Trophoblast cell (in vitro differentiated cells and primary cell): ENCODE measurements at regions not wholly inside any gene's neighbourhood (a gene's known extent, or its start where the extent isn't known, plus 50 kb on each side); places are given as distances from the start of the nearest gene placed in this dataset.
A peak's percentile ranks its signal among the peaks of the same experiment; 100 is the strongest.

Source experiments
- DNase-seq, 2 donors: peaks; one replicate each; pipeline ENCODE4 v3.0.0-alpha.2; 2016
- H2AFZ ChIP-seq: 2 replicates; pipeline ENCODE4 v1.6.1; 2013; ENCODE audit warnings: low read length, moderate library complexity, mild to moderate bottlenecking; ENCODE audit not compliant: insufficient read depth, poor library complexity
- H2AK5ac ChIP-seq: 2 replicates; pipeline ENCODE4 v1.6.1; 2013; ENCODE audit warnings: mild to moderate bottlenecking, low read length
- H2BK120ac ChIP-seq: 2 replicates; pipeline ENCODE4 v1.6.1; 2013; ENCODE audit warnings: low read length, mild to moderate bottlenecking, moderate library complexity; ENCODE audit not compliant: insufficient read depth, poor library complexity
- H2BK12ac ChIP-seq: 2 replicates; pipeline ENCODE4 v1.6.1; 2013; ENCODE audit warnings: mild to moderate bottlenecking, low read length, moderate library complexity
- H2BK5ac ChIP-seq: 2 replicates; pipeline ENCODE4 v1.6.1; 2013; ENCODE audit warnings: low read length, low read depth, moderate library complexity, mild to moderate bottlenecking; ENCODE audit not compliant: poor library complexity
- H3K14ac ChIP-seq: 2 replicates; pipeline ENCODE4 v1.6.1; 2013; ENCODE audit warnings: mild to moderate bottlenecking, low read length
- H3K18ac ChIP-seq: 2 replicates; pipeline ENCODE4 v1.6.1; 2013; ENCODE audit warnings: mild to moderate bottlenecking, low read length
- H3K23ac ChIP-seq: 2 replicates; pipeline ENCODE4 v1.6.1; 2013; ENCODE audit warnings: low read length
- H3K27ac ChIP-seq: 2 replicates; pipeline ENCODE4 v1.5.1; 2013; ENCODE audit warnings: low read depth, mild to moderate bottlenecking, inconsistent platforms, low read length, moderate library complexity
- H3K27me3 ChIP-seq: 2 replicates; pipeline ENCODE4 v1.6.1; 2013; ENCODE audit warnings: inconsistent platforms, mild to moderate bottlenecking, low read length, moderate library complexity; ENCODE audit not compliant: insufficient read depth
- H3K36me3 ChIP-seq, 2 experiments: 1 replicate in 1 of 2; 2 replicates in 1 of 2; pipeline ENCODE4 v1.6.1; 2013; ENCODE audit warnings: low read length in 2 of 2, mild to moderate bottlenecking in 2 of 2, moderate library complexity in 1 of 2; ENCODE audit not compliant: insufficient read depth in 2 of 2, control insufficient read depth in 1 of 2
- H3K4ac ChIP-seq: 2 replicates; pipeline ENCODE4 v1.6.1; 2013; ENCODE audit warnings: low read depth, mild to moderate bottlenecking, low read length, moderate library complexity
- H3K4me1 ChIP-seq, 2 experiments: 1 replicate in 1 of 2; 2 replicates in 1 of 2; pipeline ENCODE4 v1.6.1; 2013; ENCODE audit warnings: low read length in 2 of 2, mild to moderate bottlenecking in 2 of 2, moderate library complexity in 1 of 2; ENCODE audit not compliant: insufficient read depth in 2 of 2, control insufficient read depth in 1 of 2
- H3K4me2 ChIP-seq: 2 replicates; pipeline ENCODE4 v1.6.1; 2013; ENCODE audit warnings: inconsistent platforms, mild to moderate bottlenecking, low read length, moderate library complexity
- H3K4me3 ChIP-seq: 2 replicates; pipeline ENCODE4 v1.5.1; 2013; ENCODE audit warnings: mild to moderate bottlenecking, low read depth, low read length, inconsistent platforms
- H3K79me1 ChIP-seq: one replicate; pipeline ENCODE4 v1.6.1; 2013; ENCODE audit warnings: low read length
- H3K79me2 ChIP-seq: 2 replicates; pipeline ENCODE4 v1.6.1; 2013; ENCODE audit warnings: low read length, mild to moderate bottlenecking; ENCODE audit not compliant: control insufficient read depth, insufficient read depth, poor library complexity
- H3K9ac ChIP-seq: 2 replicates; pipeline ENCODE4 v1.6.1; 2013; ENCODE audit warnings: mild to moderate bottlenecking, low read length
- H3K9me3 ChIP-seq: 2 replicates; pipeline ENCODE4 v1.6.1; 2013; ENCODE audit warnings: low read depth, mild to moderate bottlenecking, control low read depth, inconsistent platforms, low read length; ENCODE audit not compliant: insufficient read depth
- H4K12ac ChIP-seq: 2 replicates; pipeline ENCODE4 v1.6.1; 2013; ENCODE audit warnings: low read depth, mild to moderate bottlenecking, low read length, moderate library complexity
- H4K8ac ChIP-seq: 2 replicates; pipeline ENCODE4 v1.6.1; 2013; ENCODE audit warnings: low read depth, mild to moderate bottlenecking, low read length, moderate library complexity
- H4K91ac ChIP-seq: one replicate; pipeline ENCODE4 v1.6.1; 2013; ENCODE audit warnings: low read depth, mild to moderate bottlenecking, low read length, moderate library complexity
- WGBS: extraction: QIAGEN DNeasy Blood & Tissue Kit; methylation state at CpG from one replicate; pipeline ENCODE4 v1.1.7; 2013; ENCODE audit warnings: missing lambda C conversion rate; ENCODE audit not compliant: insufficient read length, insufficient coverage; ENCODE audit errors: extremely low coverage; 5-methylcytosine and 5-hydroxymethylcytosine counted together

GRCh38 chr6:134117409-134117808, 65.0 kb upstream of the SLC2A12 start:
- Histone ChIP-seq H2AK5ac (no peak overlapping the region), H3K9me3 (no peaks in the 10 kb centered on the region), H3K27ac (no peak overlapping the region), H4K8ac (no peak overlapping the region), H4K91ac (no peak overlapping the region), H3K4me2 (no peak overlapping the region), H2AFZ (no peak overlapping the region), H2BK12ac (no peak overlapping the region), H3K27me3 (no peaks in the 10 kb centered on the region), H3K14ac (no peak overlapping the region), H3K18ac (no peak overlapping the region), H3K4ac (no peak overlapping the region), H2BK120ac (no peak overlapping the region), H3K9ac (no peak overlapping the region), H3K79me1 (no peaks in the 10 kb centered on the region), H3K79me2 (no peaks in the 10 kb centered on the region), H3K23ac (no peak overlapping the region), H3K4me3 (no peak overlapping the region), H2BK5ac (no peak overlapping the region), H3K36me3 (no peaks in the 10 kb centered on the region), H3K4me1 (no peaks in the 10 kb centered on the region), H4K12ac (no peak overlapping the region)
- DNase-seq, result peak; percentile 21 to 58
- WGBS, result no CpG with 5 or more reads among the region's 6 CpGs

GRCh38 chr6:134115715-134116074, 63.3 kb upstream of the SLC2A12 start:
- H3K36me3 ChIP-seq, result no peaks in the 10 kb centered on the region
- no peak overlapping the region for H2AK5ac ChIP-seq
- no peak overlapping the region for H3K4ac ChIP-seq
- no peak overlapping the region for H3K18ac ChIP-seq
- no peak overlapping the region for H3K4me3 ChIP-seq
- no peaks in the 10 kb centered on the region for H3K4me1 ChIP-seq
- no peaks in the 10 kb centered on the region for H3K79me1 ChIP-seq
- H3K27me3 ChIP-seq, result no peaks in the 10 kb centered on the region
- no CpG with 5 or more reads among the region's 7 CpGs for WGBS
- no peak overlapping the region for H3K9ac ChIP-seq
- H3K27ac ChIP-seq, result no peak overlapping the region
- H3K14ac ChIP-seq, result no peak overlapping the region
- H2BK120ac ChIP-seq, result no peak overlapping the region
- H3K79me2 ChIP-seq, result no peaks in the 10 kb centered on the region
- no peaks in the 10 kb centered on the region for H3K9me3 ChIP-seq
- DNase-seq, result no peak
- no peak overlapping the region for H2BK5ac ChIP-seq
- no peak overlapping the region for H4K8ac ChIP-seq
- no peak overlapping the region for H3K4me2 ChIP-seq
- H4K91ac ChIP-seq, result no peak overlapping the region
- no peak overlapping the region for H2BK12ac ChIP-seq
- no peak overlapping the region for H4K12ac ChIP-seq
- no peak overlapping the region for H3K23ac ChIP-seq
- no peak overlapping the region for H2AFZ ChIP-seq

GRCh38 chr6:134114918-134115714, 62.7 kb upstream of the SLC2A12 start:
- Histone ChIP-seq H3K36me3 (no peaks in the 10 kb centered on the region), H2BK5ac (no peak overlapping the region), H3K4ac (no peak overlapping the region), H3K9ac (no peak overlapping the region), H4K8ac (no peak overlapping the region), H3K79me1 (no peaks in the 10 kb centered on the region), H3K27ac (no peak overlapping the region), H3K9me3 (no peaks in the 10 kb centered on the region), H4K12ac (no peak overlapping the region), H3K4me2 (no peak overlapping the region), H3K4me1 (no peaks in the 10 kb centered on the region), H3K23ac (no peak overlapping the region), H2BK12ac (no peak overlapping the region), H2AFZ (no peak overlapping the region), H4K91ac (no peak overlapping the region), H3K27me3 (no peaks in the 10 kb centered on the region), H2AK5ac (no peak overlapping the region), H3K18ac (no peak overlapping the region), H3K79me2 (no peaks in the 10 kb centered on the region), H3K14ac (no peak overlapping the region), H2BK120ac (no peak overlapping the region), H3K4me3 (no peak overlapping the region)
- WGBS, result no CpG with 5 or more reads among the region's 47 CpGs
- DNase-seq, result no peak

GRCh38 chr6:134114489-134114888, 62.1 kb upstream of the SLC2A12 start:
- Histone ChIP-seq H2BK5ac (no peak overlapping the region), H3K27me3 (no peaks in the 10 kb centered on the region), H3K27ac (no peak overlapping the region), H3K36me3 (no peaks in the 10 kb centered on the region), H3K4ac (no peak overlapping the region), H4K12ac (no peak overlapping the region), H3K14ac (no peak overlapping the region), H3K79me1 (no peaks in the 10 kb centered on the region), H2AFZ (no peak overlapping the region), H3K9ac (no peak overlapping the region), H3K79me2 (no peaks in the 10 kb centered on the region), H3K23ac (no peak overlapping the region), H3K4me1 (no peaks in the 10 kb centered on the region), H3K9me3 (no peaks in the 10 kb centered on the region), H2BK120ac (no peak overlapping the region), H3K18ac (no peak overlapping the region), H3K4me2 (no peak overlapping the region), H4K8ac (no peak overlapping the region), H4K91ac (no peak overlapping the region), H2BK12ac (no peak overlapping the region), H2AK5ac (no peak overlapping the region), H3K4me3 (no peak overlapping the region)
- no CpG with 5 or more reads among the region's 3 CpGs for WGBS
- DNase-seq, result no peak
